ENCODE measurements at regions not wholly inside any gene's neighbourhood (a gene's known extent, or its start where the extent isn't known, plus 50 kb on each side); places are given as distances from the start of the nearest gene placed in this dataset.
"Not testable (repeated sequence)": the region's sequence is repeated elsewhere in the genome, so short reads cannot be mapped to it uniquely, and the experiment has no call there.

DNA sequence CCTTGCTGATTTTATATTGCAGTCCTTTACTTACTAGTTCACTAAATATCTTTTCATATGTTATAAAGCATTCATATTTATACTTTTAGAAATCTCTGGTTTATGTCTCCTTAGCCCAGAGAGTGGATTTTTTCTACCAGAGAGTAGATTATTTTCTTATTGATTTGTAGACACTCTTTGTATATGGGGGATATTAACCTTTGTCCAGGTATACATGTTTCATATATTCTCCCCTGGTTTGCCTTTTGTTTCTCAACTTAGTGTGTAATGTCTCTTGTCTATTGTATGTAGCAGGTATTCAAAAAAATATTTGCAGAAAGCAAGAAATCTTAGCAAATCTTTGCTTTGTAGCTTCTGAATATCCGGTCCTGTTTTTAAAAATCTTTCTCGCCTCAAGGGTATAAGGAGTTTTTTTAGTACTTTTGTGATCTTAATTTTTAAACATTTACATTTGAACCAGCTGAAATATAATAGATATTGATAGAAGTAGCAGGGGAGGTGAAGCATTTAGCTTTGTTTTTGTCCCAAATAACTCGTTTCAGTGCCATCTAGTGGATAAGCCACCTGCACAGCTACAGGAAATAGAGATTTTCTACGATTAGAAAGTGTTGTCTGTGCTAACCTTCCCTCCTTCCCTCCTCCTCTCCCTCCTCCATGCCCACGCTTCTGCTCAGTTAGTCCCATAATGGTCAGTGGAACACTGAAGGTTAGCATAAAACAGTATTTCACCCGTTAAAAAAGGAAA is 97.0 kb downstream of the PHETA1 start:
- no peak for DNase-seq

- no peak for DNase-seq
Observed at GRCh38 chr12:111270774-111271173, 98.1 kb downstream of the PHETA1 start.

DNA sequence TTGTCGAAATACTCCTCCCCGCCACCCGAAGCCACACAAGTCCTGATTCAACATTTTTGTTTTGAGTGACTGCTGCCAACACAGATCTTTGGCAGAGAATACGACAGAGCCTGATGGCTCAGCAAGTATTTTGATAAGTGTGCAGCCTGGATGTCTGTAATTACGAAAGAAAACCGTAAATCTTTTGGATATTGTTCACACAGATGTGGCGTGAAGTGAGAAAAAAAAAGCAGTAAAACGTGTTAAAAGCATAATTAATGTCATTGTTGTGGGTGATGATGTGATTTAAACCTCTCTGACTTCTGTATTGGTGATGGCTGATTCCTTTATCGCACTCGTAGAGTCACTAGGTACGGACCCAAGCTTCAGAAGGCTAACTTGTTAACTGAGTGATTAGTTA is 98.7 kb downstream of the PHETA1 start:
- no peak for DNase-seq

DNA sequence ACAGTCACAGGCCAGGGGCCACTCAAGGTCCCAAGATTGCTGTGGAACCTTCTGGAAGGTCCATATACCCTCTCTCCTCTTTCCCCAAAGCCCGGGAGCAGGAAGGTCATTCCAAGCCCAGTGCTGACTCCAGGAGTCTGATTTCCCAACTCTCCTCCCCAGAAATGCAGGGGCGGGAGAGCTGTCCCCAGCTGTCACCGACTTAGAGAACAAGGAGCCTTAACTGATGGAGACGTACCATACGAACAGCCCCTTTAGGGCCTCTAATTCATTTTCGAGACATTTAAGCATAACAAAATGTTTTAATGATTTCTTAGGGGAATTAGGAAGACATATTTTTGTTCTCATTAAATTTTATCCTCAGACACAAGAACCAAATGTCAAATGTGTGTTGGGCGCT is 99.2 kb downstream of the PHETA1 start:
- DNase-seq, result no peak

DNA sequence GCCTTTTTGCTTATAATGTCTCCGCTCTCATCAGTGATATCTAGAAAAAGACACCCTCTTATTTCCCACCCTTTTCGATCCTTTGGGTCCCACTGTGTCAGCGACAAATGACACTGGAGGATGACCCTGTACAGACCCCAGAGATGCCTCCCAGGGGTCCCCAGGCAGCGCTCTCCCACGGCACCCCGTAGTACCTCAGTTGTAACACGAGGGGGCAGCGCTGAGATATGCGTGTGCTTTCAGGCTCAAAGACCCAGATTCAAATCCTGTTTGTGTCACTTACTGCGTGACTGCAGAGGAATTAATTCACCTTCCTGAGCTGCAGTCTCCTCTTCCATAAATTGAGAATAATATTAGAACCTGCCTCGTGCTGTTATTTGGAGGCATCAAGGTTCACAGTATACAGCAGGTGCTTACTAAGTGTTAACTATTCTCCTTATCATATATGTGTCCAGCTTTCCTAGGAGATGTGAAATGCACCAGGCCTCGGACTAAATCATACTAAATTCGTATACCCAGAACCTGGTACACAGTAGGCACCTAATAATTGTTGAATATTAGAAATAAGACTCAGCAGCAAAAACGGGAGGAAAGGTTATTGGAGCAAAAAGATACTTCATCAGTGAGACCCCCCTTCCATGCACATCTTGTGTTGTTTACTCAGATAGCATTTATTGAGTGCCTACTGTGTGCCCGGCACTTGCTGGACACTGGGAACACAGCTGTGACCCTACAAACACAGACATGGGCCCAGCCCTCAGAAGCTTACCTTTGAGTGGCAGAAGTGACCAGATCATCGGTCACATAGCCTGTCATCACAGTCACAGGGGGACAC is 99.9 kb downstream of the PHETA1 start:
- DNase-seq, result no peak

DNA sequence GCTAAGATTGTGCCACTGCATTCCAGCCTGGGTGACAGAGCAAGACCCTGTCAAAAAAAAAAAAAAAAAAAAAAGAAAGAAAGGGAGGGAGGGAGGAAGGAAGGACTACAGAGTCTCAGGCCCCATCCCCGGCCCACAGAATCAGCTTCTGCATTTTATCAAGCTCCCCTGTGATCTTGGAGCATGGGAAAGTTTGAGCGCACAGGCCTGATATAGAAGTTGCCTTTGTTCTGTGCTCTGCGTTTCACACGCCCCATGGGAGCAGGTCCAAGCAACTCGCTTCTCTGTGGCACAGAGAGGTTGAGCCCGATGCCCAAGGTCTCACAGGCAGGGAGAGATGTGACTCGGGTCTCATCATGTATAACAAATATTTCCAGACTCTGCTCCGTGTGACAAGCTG is 101.8 kb downstream of the PHETA1 start:
- no peak for DNase-seq

GRCh38 chr12:111261911-111262676 is 106.8 kb downstream of the PHETA1 start:
- DNase-seq, result no peak

DNA sequence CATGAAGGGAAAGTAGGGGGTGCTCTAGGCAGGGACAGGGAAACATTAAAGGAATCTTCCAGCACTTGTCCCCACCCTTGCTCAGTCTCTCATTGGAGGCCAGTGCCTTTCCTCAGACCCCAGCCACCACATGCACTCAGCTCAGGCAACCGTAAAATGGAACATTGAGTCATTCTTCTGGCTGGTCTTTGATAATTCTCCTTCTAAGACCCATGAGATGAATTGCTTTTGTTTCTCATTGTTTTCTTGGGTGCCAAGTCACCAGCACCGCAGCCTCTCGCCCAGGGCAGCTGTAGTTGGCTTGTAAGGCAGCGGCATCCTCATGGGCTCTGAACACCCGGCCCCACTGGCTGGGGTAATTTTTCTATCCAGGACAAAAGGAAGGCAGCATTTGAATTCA is 108.2 kb downstream of the PHETA1 start:
- DNase-seq, result no peak

DNA sequence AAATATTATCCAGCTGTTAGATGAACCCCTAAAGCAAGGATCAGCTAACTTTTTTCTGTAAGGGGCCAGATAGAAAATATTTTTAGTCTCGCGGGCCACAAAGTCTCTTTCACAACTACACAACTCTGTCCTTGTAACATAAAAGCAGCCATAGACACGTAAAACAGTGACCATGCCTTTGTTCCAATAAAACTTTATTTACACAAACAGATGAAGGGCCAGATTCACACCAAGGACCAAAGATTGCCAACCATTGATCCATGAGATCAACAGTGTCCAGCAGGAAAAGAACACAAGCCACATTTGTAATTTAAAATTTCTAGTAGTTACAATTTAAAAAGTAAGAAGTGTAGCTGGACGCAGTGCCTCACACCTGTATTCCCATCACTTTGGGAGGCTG is 109.7 kb downstream of the PHETA1 start:
- DNase-seq, result no peak

- DNase-seq, result not testable (repeated sequence)
Observed at GRCh38 chr12:111258081-111258480, 110.8 kb downstream of the PHETA1 start.

DNA sequence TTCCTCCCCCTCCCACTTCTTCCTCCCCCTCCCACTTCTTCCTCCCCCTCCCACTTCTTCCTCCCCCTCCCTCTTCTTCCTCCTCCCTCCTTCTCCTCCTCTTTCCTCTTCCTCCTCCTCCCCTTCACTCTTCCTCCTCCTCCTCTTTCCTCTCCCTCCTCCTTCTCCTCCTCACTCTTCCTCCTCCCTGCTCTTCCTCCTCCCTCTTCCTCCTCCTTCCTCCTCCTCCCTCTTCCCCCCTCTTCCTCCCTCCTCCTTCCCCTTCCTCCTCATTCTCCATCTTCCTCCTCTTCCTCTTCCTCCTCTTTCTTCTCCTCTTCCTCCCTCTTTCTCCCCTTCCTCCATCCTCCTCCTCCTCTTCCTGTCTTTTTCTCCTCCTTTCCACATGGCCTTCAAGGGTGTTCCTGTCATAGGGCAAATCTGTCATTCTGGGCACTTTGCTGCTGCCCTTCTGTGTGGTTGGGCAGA is 111.4 kb downstream of the PHETA1 start:
- DNase-seq, result no peak

GRCh38 chr12:111256629-111257434 is 112.1 kb downstream of the PHETA1 start:
- no peak for DNase-seq

DNA sequence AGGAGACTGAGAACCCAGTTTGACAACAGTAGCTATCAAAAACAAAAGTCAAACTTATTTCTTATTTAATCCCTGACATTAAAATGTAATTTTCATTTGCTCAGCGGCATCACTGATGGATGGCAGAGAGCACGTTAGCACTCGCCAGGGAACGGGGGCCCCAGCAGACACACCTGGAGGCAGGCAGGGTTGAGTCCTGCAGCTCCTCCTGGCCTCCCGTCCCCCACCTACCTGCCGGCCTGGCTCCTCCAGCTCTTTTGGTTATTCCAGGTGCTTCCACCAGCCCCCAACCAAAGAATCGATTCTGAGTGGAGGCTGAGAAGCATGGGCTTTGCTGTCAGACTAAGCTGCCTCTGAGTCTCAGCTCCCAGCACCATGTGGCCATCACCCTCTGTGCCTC is 113.6 kb downstream of the PHETA1 start:
- no peak for DNase-seq

GRCh38 chr12:111254106-111254505 is 114.8 kb downstream of the PHETA1 start:
- no peak for DNase-seq

- DNase-seq, result no peak
Observed at GRCh38 chr12:111253213-111253612, 115.7 kb downstream of the PHETA1 start.

DNA sequence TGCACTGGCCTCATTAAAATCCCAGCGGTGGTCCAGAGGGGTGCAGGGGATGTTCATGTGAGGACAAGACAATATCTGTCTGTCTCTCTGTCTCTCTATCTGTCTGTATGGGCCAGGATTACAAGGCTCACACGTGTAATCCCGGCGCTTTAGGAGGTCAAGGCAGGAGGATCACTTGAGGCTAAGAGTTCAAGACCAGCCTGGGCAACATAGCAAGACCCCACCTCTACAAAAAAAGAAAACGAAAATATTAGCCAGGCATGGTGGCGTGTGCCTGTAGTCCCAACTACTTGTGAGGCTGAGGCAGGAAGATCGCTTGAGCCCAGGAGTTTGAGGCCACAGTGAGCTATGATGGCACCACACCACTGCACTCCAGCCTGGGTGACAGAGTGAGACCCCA is 117.1 kb downstream of the PHETA1 start:
- DNase-seq, result no peak

DNA sequence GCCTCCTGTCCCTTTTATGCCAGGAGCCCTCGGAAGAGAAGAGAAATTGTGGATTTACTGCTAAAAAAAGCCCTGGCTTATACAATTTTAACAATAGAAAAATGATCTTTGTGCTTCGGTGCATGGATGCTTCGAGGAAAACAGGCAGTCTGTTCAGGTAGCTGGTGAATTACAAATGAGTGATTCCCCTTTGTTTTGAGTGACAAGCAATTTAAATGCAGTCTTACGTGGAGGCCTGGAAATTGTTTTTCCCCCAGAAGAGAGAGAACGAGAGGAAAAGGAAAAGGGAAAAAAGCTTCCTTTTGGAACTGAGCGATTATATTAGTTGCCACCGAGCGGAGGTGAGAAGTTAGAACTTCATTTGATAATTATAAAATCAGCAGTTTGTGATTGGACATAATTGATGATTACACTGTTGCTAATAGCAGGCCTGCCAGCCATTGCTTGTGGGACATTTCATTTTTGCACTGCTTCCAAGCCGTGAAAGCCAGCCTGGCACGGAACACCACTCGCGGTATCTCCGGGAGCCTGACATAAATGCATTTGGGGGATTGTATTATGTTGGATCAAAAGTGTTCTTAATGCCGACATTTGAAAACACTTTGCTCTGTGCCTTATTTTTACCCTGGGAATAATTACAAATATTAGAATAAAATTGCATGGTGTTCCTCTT is 117.7 kb downstream of the PHETA1 start:
- no peak for DNase-seq

- no peak for DNase-seq
Observed at GRCh38 chr12:111250251-111250881, 118.5 kb downstream of the PHETA1 start.

GRCh38 chr12:111249757-111250156 is 119.1 kb downstream of the PHETA1 start:
- DNase-seq, result no peak

- no peak for DNase-seq
Observed at GRCh38 chr12:111249018-111249370, 119.9 kb downstream of the PHETA1 start.

- no peak for DNase-seq
Observed at GRCh38 chr12:111248236-111249017, 120.5 kb downstream of the PHETA1 start.

Data from effector CD8-positive, alpha-beta T cell (primary cell).